ENCODE measurements at regions not wholly inside any gene's neighbourhood (a gene's known extent, or its start where the extent isn't known, plus 50 kb on each side); places are given as distances from the start of the nearest gene placed in this dataset.

- intact Hi-C loops (cut with DNase I; ENCODE audit: low total_unique reads) = no loop called here
- 67 to 75% (median 71%) methylated on average over 2 of the region's 2 CpGs for WGBS, 5 donors
- H3K9me3 ChIP-seq = peaks cover 0 to 7% (median 0%) of the 10 kb centered on the region in 8 donors
- DNase-seq = no peak
- H3K27ac ChIP-seq = no peak overlapping the region
- TF ChIP-seq CTCF (IDR thresholded peaks at IDR 0.05 in 8 of 11, conservative IDR thresholded peaks at IDR 0.05 in 3 of 11) (no peak), POLR2AphosphoS5 (IDR thresholded peaks at IDR 0.05) (no peak), POLR2A (IDR thresholded peaks at IDR 0.05) (no peak)
- no peaks in the 10 kb centered on the region for H3K36me3 ChIP-seq
- H3K4me1 ChIP-seq = no peaks in the 10 kb centered on the region
- H3K27me3 ChIP-seq (replicated peaks in 1 of 7) = no peaks in the 10 kb centered on the region
- no peak overlapping the region for H3K4me3 ChIP-seq
These were observed 375.4 kb upstream of the TPK1 start for GRCh38 chr7:145211211-145211610.

- Histone ChIP-seq H3K9me3 (no peaks in the 10 kb centered on the region), H3K27me3 (replicated peaks in 1 of 7) (no peaks in the 10 kb centered on the region), H3K4me1 (no peaks in the 10 kb centered on the region), H3K27ac (no peak overlapping the region), H3K36me3 (no peaks in the 10 kb centered on the region), H3K4me3 (no peak overlapping the region)
- intact Hi-C loops (cut with DNase I; ENCODE audit: low total_unique reads) = no loop called here
- WGBS, 5 donors = 80 to 89% (median 84%) methylated on average over 4 of the region's 4 CpGs
- TF ChIP-seq CTCF (IDR thresholded peaks at IDR 0.05 in 8 of 11, conservative IDR thresholded peaks at IDR 0.05 in 3 of 11) (no peak), POLR2A (IDR thresholded peaks at IDR 0.05) (no peak), POLR2AphosphoS5 (IDR thresholded peaks at IDR 0.05) (no peak)
- no peak for DNase-seq
These were observed 358.1 kb upstream of the TPK1 start for GRCh38 chr7:145193951-145194350.

GRCh38 chr7:145184956-145185355 lies 349.1 kb upstream of the TPK1 start:
- H3K4me3 ChIP-seq = no peak overlapping the region

DNA sequence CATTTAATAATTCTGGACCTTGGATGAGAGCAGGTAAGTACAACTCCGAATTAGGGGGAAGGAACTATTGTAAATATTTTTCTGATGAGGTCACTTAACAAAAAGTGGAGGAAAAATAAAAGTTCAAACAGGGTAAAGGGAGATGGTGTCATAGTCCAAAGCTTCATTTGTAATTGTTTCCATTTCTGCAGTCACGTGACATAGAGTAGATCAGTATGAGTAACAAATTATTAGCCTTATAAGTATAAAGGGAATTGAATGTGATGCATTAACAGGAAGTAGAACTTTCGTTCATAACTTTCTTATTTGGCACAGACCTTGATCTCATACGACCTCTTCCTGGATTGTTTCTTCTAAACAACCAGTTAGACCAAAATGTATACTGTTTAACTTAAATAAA lies 347.2 kb upstream of the TPK1 start:
- no peak overlapping the region for H3K27ac ChIP-seq
- no peaks in the 10 kb centered on the region for H3K4me1 ChIP-seq
- DNase-seq = no peak
- 44 to 60% (median 50%) methylated on average over 4 of the region's 4 CpGs for WGBS, 5 donors
- H3K4me3 ChIP-seq = no peak overlapping the region
- intact Hi-C loops (cut with DNase I; ENCODE audit: low total_unique reads) = no loop called here
- H3K9me3 ChIP-seq = no peaks in the 10 kb centered on the region
- TF ChIP-seq POLR2A (IDR thresholded peaks at IDR 0.05) (no peak), POLR2AphosphoS5 (IDR thresholded peaks at IDR 0.05) (no peak), CTCF (IDR thresholded peaks at IDR 0.05 in 8 of 11, conservative IDR thresholded peaks at IDR 0.05 in 3 of 11) (no peak)
- H3K36me3 ChIP-seq = no peaks in the 10 kb centered on the region
- H3K27me3 ChIP-seq (replicated peaks in 1 of 7) = no peaks in the 10 kb centered on the region

More at GRCh38 chr7:145184956-145185355, 349.1 kb upstream of the TPK1 start:
- TF ChIP-seq CTCF (IDR thresholded peaks at IDR 0.05 in 8 of 11, conservative IDR thresholded peaks at IDR 0.05 in 3 of 11) (no peak), POLR2A (IDR thresholded peaks at IDR 0.05) (no peak), POLR2AphosphoS5 (IDR thresholded peaks at IDR 0.05) (no peak)
- intact Hi-C loops (cut with DNase I; ENCODE audit: low total_unique reads) = no loop called here
- Histone ChIP-seq H3K27me3 (replicated peaks in 1 of 7) (no peaks in the 10 kb centered on the region), H3K27ac (no peak overlapping the region), H3K4me1 (no peaks in the 10 kb centered on the region), H3K9me3 (no peaks in the 10 kb centered on the region), H3K36me3 (no peaks in the 10 kb centered on the region)
- DNase-seq = no peak
- WGBS, 5 donors = 90 to 95% (median 91%) methylated on average over 2 of the region's 2 CpGs
